Nephron (organoid): ENCODE measurements at regions not wholly inside any gene's neighbourhood (a gene's known extent, or its start where the extent isn't known, plus 50 kb on each side); places are given as distances from the start of the nearest gene placed in this dataset.

Experiments
- H3K27ac Mint-ChIP-seq, 3 experiments: 2 replicates each; pipeline ENCODE4 v1.8.0; 2020; ENCODE audit warnings: mixed read lengths in 3 of 3, mild to moderate bottlenecking in 2 of 3, moderate library complexity in 1 of 3
- H3K27me3 Mint-ChIP-seq: 2 replicates; pipeline ENCODE4 v1.8.0; 2021; ENCODE audit warnings: low read depth, mild to moderate bottlenecking, moderate library complexity, mixed read lengths
- H3K36me3 Mint-ChIP-seq: 2 replicates; pipeline ENCODE4 v1.8.0; 2020; ENCODE audit warnings: low read depth, mixed read lengths
- H3K4me1 Mint-ChIP-seq: 2 replicates; pipeline ENCODE4 v1.8.0; 2020; ENCODE audit warnings: mixed read lengths
- H3K4me3 Mint-ChIP-seq, 3 experiments: 2 replicates each; pipeline ENCODE4 v1.8.0; 2020; ENCODE audit warnings: mild to moderate bottlenecking in 3 of 3, mixed read lengths in 3 of 3, moderate library complexity in 2 of 3
- H3K9me3 Mint-ChIP-seq: 2 replicates; pipeline ENCODE4 v1.8.0; 2020; ENCODE audit warnings: mixed read lengths
- CTCF ChIP-seq, 3 experiments: fragments of 200-600 bp; sonication (generic); IDR thresholded peaks; one replicate each; pipeline ENCODE4 v1.5.0; 2021; ENCODE audit warnings: antibody characterized with exemption in 3 of 3; ENCODE audit not compliant: unreplicated experiment in 3 of 3

GRCh38 chr13:72004246-72004645 lies 137.2 kb upstream of the DACH1 start:
- no peaks in the 10 kb centered on the region for H3K27me3 Mint-ChIP-seq
- H3K36me3 Mint-ChIP-seq, result no peaks in the 10 kb centered on the region
- no peak for TF ChIP-seq CTCF (IDR thresholded peaks at IDR 0.05; ENCODE audit: unreplicated experiment in 3 of 3)

DNA sequence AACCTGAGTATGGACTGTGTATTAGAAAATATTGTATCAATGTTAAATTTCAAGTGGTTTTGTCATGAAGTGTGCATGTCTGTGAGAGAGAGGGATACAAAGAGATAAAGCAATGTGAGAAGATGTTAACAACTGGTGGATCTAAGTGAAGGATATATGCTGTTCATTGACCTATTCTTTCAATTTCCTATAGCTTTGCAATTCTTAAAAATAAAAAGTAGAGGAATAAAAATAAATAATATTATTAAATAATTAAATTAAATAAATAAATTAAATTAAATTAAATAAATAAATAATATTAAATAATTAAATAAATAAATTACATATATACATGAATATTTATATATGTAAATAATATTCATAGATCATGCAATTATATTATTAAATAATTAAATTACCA lies 131.2 kb upstream of the DACH1 start:
- Mint-ChIP-seq H3K4me3 (no peak overlapping the region), H3K36me3 (peaks cover 5% of the 10 kb centered on the region), H3K9me3 (peaks cover 19% of the 10 kb centered on the region), H3K27ac (no peak overlapping the region), H3K4me1 (no peaks in the 10 kb centered on the region), H3K27me3 (no peaks in the 10 kb centered on the region)
- no peak for TF ChIP-seq CTCF (IDR thresholded peaks at IDR 0.05; ENCODE audit: unreplicated experiment in 3 of 3)

More at GRCh38 chr13:72004246-72004645, 137.2 kb upstream of the DACH1 start:
- no peak overlapping the region for H3K4me3 Mint-ChIP-seq
- H3K4me1 Mint-ChIP-seq, result no peaks in the 10 kb centered on the region
- peaks cover 5% of the 10 kb centered on the region for H3K9me3 Mint-ChIP-seq
- no peak overlapping the region for H3K27ac Mint-ChIP-seq

DNA sequence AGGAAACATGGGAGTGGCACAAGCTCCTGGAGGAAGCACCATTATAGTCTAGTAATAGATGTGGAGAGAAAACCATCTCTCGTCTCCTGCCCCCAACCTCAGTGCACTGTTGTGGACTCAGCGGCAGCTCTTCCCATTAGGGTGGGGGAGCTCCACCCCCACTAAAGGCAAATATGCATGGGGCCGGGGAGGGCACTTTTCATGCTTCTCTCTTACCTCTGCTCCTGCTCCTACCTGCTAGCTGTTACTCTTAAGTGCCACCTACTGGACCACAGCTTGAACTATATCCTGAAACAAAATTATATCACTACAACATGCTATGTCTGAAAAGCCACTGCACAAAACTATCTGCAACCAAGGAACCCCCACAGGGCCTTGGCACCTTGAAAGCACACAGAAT lies 112.6 kb upstream of the DACH1 start:
- Mint-ChIP-seq H3K4me1 (no peaks in the 10 kb centered on the region), H3K27ac (no peak overlapping the region), H3K4me3 (no peak overlapping the region), H3K9me3 (peaks cover 27% of the 10 kb centered on the region), H3K27me3 (peaks cover 5% of the 10 kb centered on the region), H3K36me3 (no peaks in the 10 kb centered on the region)
- peak; percentile 16 to 46 (median 44) for TF ChIP-seq CTCF (IDR thresholded peaks at IDR 0.05; ENCODE audit: unreplicated experiment in 3 of 3)

- no peak for TF ChIP-seq CTCF (IDR thresholded peaks at IDR 0.05; ENCODE audit: unreplicated experiment in 3 of 3)
- H3K36me3 Mint-ChIP-seq, result no peaks in the 10 kb centered on the region
- H3K27ac Mint-ChIP-seq, result no peak overlapping the region
- peaks cover 11% of the 10 kb centered on the region for H3K9me3 Mint-ChIP-seq
- peaks cover 5% of the 10 kb centered on the region for H3K27me3 Mint-ChIP-seq
- no peaks in the 10 kb centered on the region for H3K4me1 Mint-ChIP-seq
- no peak overlapping the region for H3K4me3 Mint-ChIP-seq
These were observed 110.0 kb upstream of the DACH1 start for GRCh38 chr13:71977028-71977427.

DNA sequence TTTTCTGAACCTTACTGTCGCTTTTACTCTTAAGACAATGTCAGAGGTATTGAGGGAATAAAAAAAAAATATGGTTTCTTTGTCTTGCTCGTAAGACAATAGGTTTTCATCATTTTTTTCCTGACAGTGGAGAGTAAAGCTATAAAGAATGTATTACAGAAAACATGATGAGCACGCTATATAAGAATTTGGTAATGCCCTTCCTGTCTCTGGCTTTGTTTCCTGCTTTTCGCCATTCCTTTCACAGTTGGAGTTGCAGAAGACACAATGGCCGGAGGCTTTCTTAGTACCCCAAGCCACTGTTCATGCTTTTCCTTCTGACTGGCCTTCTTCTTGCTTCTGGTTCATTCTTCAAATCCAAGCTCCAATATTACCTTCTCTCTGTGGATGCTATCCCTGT lies 101.0 kb upstream of the DACH1 start:
- TF ChIP-seq CTCF (IDR thresholded peaks at IDR 0.05; ENCODE audit: unreplicated experiment in 3 of 3), result no peak
- H3K36me3 Mint-ChIP-seq, result no peaks in the 10 kb centered on the region
- H3K4me1 Mint-ChIP-seq, result no peaks in the 10 kb centered on the region
- H3K27ac Mint-ChIP-seq, result no peak overlapping the region
- H3K4me3 Mint-ChIP-seq, result no peak overlapping the region
- H3K9me3 Mint-ChIP-seq, result no peaks in the 10 kb centered on the region
- H3K27me3 Mint-ChIP-seq, result no peaks in the 10 kb centered on the region

DNA sequence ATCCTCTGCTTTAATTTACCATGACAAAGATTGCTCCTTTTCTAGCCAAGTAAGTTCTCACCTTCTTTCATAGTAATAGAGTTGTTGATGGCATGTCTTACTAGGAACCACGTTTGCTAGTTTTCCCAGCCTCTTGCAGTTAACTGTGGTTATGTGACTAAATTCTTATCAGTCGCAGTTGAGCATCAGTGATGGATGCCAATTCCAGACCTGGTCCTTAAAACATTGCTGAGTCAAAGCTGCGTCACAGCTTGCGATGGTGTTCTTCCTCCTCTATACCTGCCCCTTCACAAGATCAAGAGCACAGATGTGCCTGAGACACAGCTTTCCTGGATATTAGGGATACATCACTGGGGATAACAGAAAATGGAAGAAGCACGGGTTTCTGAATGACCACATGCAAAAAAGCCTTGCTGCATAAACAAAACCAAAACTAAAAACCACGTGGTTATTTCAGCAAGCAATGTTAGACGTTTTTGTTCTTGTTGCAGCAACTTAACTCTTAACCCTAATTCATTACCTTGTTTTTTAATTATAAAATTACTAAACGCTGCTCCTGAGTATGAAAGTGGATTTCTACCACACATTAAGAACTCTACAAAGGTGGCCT lies 97.6 kb upstream of the DACH1 start:
- no peaks in the 10 kb centered on the region for H3K36me3 Mint-ChIP-seq
- no peak overlapping the region for H3K4me3 Mint-ChIP-seq
- no peak for TF ChIP-seq CTCF (IDR thresholded peaks at IDR 0.05; ENCODE audit: unreplicated experiment in 3 of 3)
- H3K27ac Mint-ChIP-seq, result no peak overlapping the region
- no peaks in the 10 kb centered on the region for H3K27me3 Mint-ChIP-seq
- no peaks in the 10 kb centered on the region for H3K9me3 Mint-ChIP-seq
- H3K4me1 Mint-ChIP-seq, result no peaks in the 10 kb centered on the region
